ENCODE measurements at regions not wholly inside any gene's neighbourhood (a gene's known extent, or its start where the extent isn't known, plus 50 kb on each side); places are given as distances from the start of the nearest gene placed in this dataset.

DNA sequence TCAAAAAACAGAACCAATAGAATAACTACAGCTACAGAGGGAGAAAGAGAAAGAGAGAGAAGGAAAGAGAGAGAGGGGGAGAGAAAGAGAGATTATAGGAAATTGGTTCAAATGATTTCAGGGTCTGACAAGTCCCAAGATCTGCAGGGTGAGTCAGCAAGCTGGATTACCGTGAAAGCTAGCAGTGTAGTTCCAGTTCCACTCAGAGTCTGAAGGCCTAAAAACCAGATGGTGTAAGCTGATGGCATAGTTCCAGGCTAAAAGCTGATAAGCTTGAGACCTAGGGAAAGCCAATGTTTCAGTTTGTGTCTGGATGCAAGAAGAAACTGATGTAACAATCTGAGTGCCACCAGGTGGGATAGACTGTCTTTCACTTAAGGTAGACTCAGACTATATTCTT lies 397.7 kb downstream of the TRIB2 start:
- DNase-seq (ENCODE audit: extremely low read depth in 1 of 4, low spot score in 3 of 4) (peak in 1 of 4 experiments; percentile 38), FAIRE-seq (no peak), ATAC-seq (0 out of 3 replicates have a peak, but pooled peaks have one; percentile 29)
- Histone ChIP-seq H3K79me2 (ENCODE audit: control insufficient read depth, insufficient read depth, low read length) (no peaks in the 10 kb centered on the region), H3K9me3 (replicated peaks; ENCODE audit: control insufficient read depth, insufficient read depth, low read depth, low read length) (no peaks in the 10 kb centered on the region), H3K4me1 (replicated peaks in 1 of 2; ENCODE audit: control insufficient read depth in 2 of 2, insufficient read depth in 2 of 2, low read length in 2 of 2) (no peaks in the 10 kb centered on the region), H3K4me2 (ENCODE audit: insufficient read depth, low read length) (no peak overlapping the region), H3K9me1 (ENCODE audit: control insufficient read depth, insufficient read depth, low read length) (no peaks in the 10 kb centered on the region), H2AFZ (ENCODE audit: low read depth, low read length) (no peak overlapping the region), H3K27me3 (ENCODE audit: control insufficient read depth in 2 of 2, insufficient read depth in 2 of 2, low read length in 2 of 2) (no peaks in the 10 kb centered on the region), H4K20me1 (replicated peaks; ENCODE audit: control insufficient read depth, insufficient read depth, low read length) (no peaks in the 10 kb centered on the region), H3K27ac (ENCODE audit: extremely low read depth, low read depth, low read length) (no peak overlapping the region), H3K9ac (ENCODE audit: insufficient read depth in 1 of 2, low read depth in 2 of 2, low read length in 2 of 2) (no peak overlapping the region), H3K4me3 (no peak overlapping the region), H3K36me3 (ENCODE audit: control insufficient read depth, insufficient read depth, low read length) (no peaks in the 10 kb centered on the region)
- peak; percentile 44 for TF ChIP-seq NFIC (IDR thresholded peaks at IDR 0.05)
- TF ChIP-seq NKRF (IDR thresholded peaks at IDR 0.05; ENCODE audit: borderline replicate concordance): no peak
- TF ChIP-seq NUFIP1 (IDR thresholded peaks at IDR 0.05; ENCODE audit: partially characterized antibody): no peak
- TF ChIP-seq NFE2 (IDR thresholded peaks at IDR 0.05; ENCODE audit: low read depth): peak; percentile 25; the same call in 1 of the 2 replicates
- TF ChIP-seq, protein P1, sequence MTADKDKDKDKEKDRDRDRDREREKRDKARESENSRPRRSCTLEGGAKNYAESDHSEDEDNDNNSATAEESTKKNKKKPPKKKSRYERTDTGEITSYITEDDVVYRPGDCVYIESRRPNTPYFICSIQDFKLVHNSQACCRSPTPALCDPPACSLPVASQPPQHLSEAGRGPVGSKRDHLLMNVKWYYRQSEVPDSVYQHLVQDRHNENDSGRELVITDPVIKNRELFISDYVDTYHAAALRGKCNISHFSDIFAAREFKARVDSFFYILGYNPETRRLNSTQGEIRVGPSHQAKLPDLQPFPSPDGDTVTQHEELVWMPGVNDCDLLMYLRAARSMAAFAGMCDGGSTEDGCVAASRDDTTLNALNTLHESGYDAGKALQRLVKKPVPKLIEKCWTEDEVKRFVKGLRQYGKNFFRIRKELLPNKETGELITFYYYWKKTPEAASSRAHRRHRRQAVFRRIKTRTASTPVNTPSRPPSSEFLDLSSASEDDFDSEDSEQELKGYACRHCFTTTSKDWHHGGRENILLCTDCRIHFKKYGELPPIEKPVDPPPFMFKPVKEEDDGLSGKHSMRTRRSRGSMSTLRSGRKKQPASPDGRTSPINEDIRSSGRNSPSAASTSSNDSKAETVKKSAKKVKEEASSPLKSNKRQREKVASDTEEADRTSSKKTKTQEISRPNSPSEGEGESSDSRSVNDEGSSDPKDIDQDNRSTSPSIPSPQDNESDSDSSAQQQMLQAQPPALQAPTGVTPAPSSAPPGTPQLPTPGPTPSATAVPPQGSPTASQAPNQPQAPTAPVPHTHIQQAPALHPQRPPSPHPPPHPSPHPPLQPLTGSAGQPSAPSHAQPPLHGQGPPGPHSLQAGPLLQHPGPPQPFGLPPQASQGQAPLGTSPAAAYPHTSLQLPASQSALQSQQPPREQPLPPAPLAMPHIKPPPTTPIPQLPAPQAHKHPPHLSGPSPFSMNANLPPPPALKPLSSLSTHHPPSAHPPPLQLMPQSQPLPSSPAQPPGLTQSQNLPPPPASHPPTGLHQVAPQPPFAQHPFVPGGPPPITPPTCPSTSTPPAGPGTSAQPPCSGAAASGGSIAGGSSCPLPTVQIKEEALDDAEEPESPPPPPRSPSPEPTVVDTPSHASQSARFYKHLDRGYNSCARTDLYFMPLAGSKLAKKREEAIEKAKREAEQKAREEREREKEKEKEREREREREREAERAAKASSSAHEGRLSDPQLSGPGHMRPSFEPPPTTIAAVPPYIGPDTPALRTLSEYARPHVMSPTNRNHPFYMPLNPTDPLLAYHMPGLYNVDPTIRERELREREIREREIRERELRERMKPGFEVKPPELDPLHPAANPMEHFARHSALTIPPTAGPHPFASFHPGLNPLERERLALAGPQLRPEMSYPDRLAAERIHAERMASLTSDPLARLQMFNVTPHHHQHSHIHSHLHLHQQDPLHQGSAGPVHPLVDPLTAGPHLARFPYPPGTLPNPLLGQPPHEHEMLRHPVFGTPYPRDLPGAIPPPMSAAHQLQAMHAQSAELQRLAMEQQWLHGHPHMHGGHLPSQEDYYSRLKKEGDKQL (CRISPR knock-in tag; IDR thresholded peaks at IDR 0.05; ENCODE audit: borderline replicate concordance): no peak
- TF ChIP-seq CBFA2T3 (IDR thresholded peaks at IDR 0.05): 0 out of 2 replicates have a peak, but pooled peaks have one; percentile 7
- 0 out of 2 replicates have a peak, but pooled peaks have one; percentile 17 for TF ChIP-seq HMBOX1 (IDR thresholded peaks at IDR 0.05)
- 0 out of 2 replicates have a peak, but pooled peaks have one; percentile 18 for TF ChIP-seq FOSL1 (tag; conservative IDR thresholded peaks at IDR 0.05)
- TF ChIP-seq SMARCA5 (IDR thresholded peaks at IDR 0.05): no peak
- TF ChIP-seq C11orf30 (IDR thresholded peaks at IDR 0.05; ENCODE audit: low read depth): peak; percentile 20; the same call in 1 of the 2 replicates
- TF ChIP-seq SMAD4 (CRISPR knock-in tag; conservative IDR thresholded peaks at IDR 0.05): no peak
- in situ Hi-C loops (cut with MboI) (no loop called here), intact Hi-C loops (cut with micrococcal nuclease) (no loop called here)
- CTCF ChIA-PET (ENCODE audit: low intra/inter-chr PET ratio): no interaction called here
- no TSS peak for BruUV-seq (replicated peaks)
- POLR2A ChIA-PET: no interaction called here
- WGBS (ENCODE audit: insufficient coverage, low coverage, missing lambda C conversion rate): 0% methylated on average over 1 of the region's 1 CpG
